Mesendoderm (in vitro differentiated cells): ENCODE measurements at regions not wholly inside any gene's neighbourhood (a gene's known extent, or its start where the extent isn't known, plus 50 kb on each side); places are given as distances from the start of the nearest gene placed in this dataset.

Experiments
- DNase-seq: peaks from one replicate; pipeline ENCODE4 v3.0.0; 2013
- H2AK5ac ChIP-seq: 2 replicates; pipeline ENCODE4 v1.6.1; 2013; ENCODE audit warnings: low read length, inconsistent platforms
- H2BK120ac ChIP-seq: 2 replicates; pipeline ENCODE4 v1.6.1; 2013; ENCODE audit warnings: low read depth, mild to moderate bottlenecking, low read length, moderate library complexity, mixed read lengths
- H2BK15ac ChIP-seq: replicated peaks from 2 replicates; pipeline ENCODE4 v1.6.1; 2013; ENCODE audit warnings: low read depth, mild to moderate bottlenecking, moderate library complexity
- H2BK5ac ChIP-seq: 2 replicates; pipeline ENCODE4 v1.6.1; 2013; ENCODE audit warnings: low read length, inconsistent platforms
- H3K18ac ChIP-seq: 2 replicates; pipeline ENCODE4 v1.6.1; 2013; ENCODE audit warnings: mild to moderate bottlenecking, low read length, mixed read lengths
- H3K23ac ChIP-seq: one replicate; pipeline ENCODE4 v1.6.1; 2013; ENCODE audit warnings: low read length
- H3K27ac ChIP-seq: 2 replicates; pipeline ENCODE4 v1.5.1; 2013; ENCODE audit warnings: low read depth, mild to moderate bottlenecking, inconsistent platforms, low read length, moderate library complexity
- H3K27me3 ChIP-seq: 2 replicates; pipeline ENCODE4 v1.6.1; 2013; ENCODE audit warnings: low read length, control low read depth, mild to moderate bottlenecking, inconsistent platforms; ENCODE audit not compliant: insufficient read depth, poor library complexity
- H3K36me3 ChIP-seq: 2 replicates; pipeline ENCODE4 v1.6.1; 2013; ENCODE audit warnings: low read length, inconsistent platforms; ENCODE audit not compliant: control insufficient read depth, insufficient read depth
- H3K4ac ChIP-seq: one replicate; pipeline ENCODE4 v1.6.1; 2013; ENCODE audit warnings: low read depth, mild to moderate bottlenecking, low read length, moderate library complexity
- H3K4me1 ChIP-seq: 2 replicates; pipeline ENCODE4 v1.6.1; 2013; ENCODE audit warnings: low read depth, low read length, inconsistent platforms; ENCODE audit not compliant: control insufficient read depth
- H3K4me2 ChIP-seq: 2 replicates; pipeline ENCODE4 v1.6.1; 2013; ENCODE audit warnings: low read length
- H3K4me3 ChIP-seq: 2 replicates; pipeline ENCODE4 v1.5.1; 2013; ENCODE audit warnings: mild to moderate bottlenecking, low read length
- H3K56ac ChIP-seq: one replicate; pipeline ENCODE4 v1.6.1; 2013; ENCODE audit warnings: low read length
- H3K79me1 ChIP-seq: 2 replicates; pipeline ENCODE4 v1.6.1; 2013; ENCODE audit warnings: low read length, inconsistent platforms
- H3K79me2 ChIP-seq: 2 replicates; pipeline ENCODE4 v1.6.1; 2013; ENCODE audit warnings: mild to moderate bottlenecking, low read length; ENCODE audit not compliant: control insufficient read depth, insufficient read depth
- H3K9ac ChIP-seq: 2 replicates; pipeline ENCODE4 v1.6.1; 2013; ENCODE audit warnings: low read length, inconsistent platforms
- H4K5ac ChIP-seq: one replicate; pipeline ENCODE4 v1.6.1; 2013; ENCODE audit warnings: low read length
- H4K8ac ChIP-seq: one replicate; pipeline ENCODE4 v1.6.1; 2013; ENCODE audit warnings: low read depth, mild to moderate bottlenecking, control low read depth, low read length, moderate library complexity
- WGBS: extraction: QIAGEN DNeasy Blood & Tissue Kit; methylation state at CpG from one replicate; pipeline ENCODE4 v1.1.7; 2013; ENCODE audit warnings: low lambda C conversion rate, missing lambda C conversion rate; ENCODE audit not compliant: insufficient coverage; ENCODE audit errors: extremely low coverage; 5-methylcytosine and 5-hydroxymethylcytosine counted together

DNA sequence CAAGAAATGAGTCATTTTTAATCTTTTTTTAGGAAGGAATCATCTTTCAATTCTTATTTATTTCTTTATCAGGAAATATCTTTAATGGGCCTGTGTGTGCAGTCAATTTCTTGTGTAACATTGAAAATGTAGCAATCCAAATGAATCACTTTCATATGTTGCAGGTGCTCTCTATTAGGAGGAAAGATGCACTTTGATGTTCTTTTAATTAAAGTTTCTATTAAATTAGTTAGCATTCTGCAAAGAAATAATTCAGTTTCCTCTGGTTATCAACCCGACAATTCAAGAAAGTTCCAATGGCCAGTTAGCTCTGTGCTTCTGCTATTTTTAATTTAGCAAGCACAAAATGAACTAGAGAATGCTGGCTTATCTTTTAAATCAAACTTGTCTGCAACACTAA, 212.0 kb downstream of the PCDH17 start:
- Histone ChIP-seq H4K8ac (no peak overlapping the region), H2AK5ac (no peak overlapping the region), H4K5ac (no peak overlapping the region), H3K79me2 (no peaks in the 10 kb centered on the region), H3K18ac (no peak overlapping the region), H2BK5ac (no peak overlapping the region), H2BK120ac (no peak overlapping the region), H3K79me1 (no peaks in the 10 kb centered on the region), H3K4ac (no peak overlapping the region), H3K27ac (no peak overlapping the region), H3K4me3 (no peak overlapping the region), H3K36me3 (no peaks in the 10 kb centered on the region), H3K9ac (no peak overlapping the region), H3K56ac (no peak overlapping the region), H3K4me2 (no peak overlapping the region), H2BK15ac (no peak overlapping the region), H3K27me3 (no peaks in the 10 kb centered on the region), H3K4me1 (no peaks in the 10 kb centered on the region), H3K23ac (no peak overlapping the region)
- no peak for DNase-seq
- no CpG with 5 or more reads among the region's 1 CpG for WGBS

GRCh38 chr13:57846600-57847173, 215.1 kb downstream of the PCDH17 start:
- no peak for DNase-seq
- Histone ChIP-seq H2BK15ac (no peak overlapping the region), H3K4me3 (no peak overlapping the region), H4K5ac (no peak overlapping the region), H3K23ac (no peak overlapping the region), H3K27me3 (no peaks in the 10 kb centered on the region), H3K18ac (no peak overlapping the region), H3K79me1 (no peaks in the 10 kb centered on the region), H3K4me2 (no peak overlapping the region), H2BK5ac (no peak overlapping the region), H3K36me3 (no peaks in the 10 kb centered on the region), H3K56ac (no peak overlapping the region), H3K4ac (no peak overlapping the region), H3K27ac (no peak overlapping the region), H2AK5ac (no peak overlapping the region), H4K8ac (no peak overlapping the region), H2BK120ac (no peak overlapping the region), H3K9ac (no peak overlapping the region), H3K4me1 (no peaks in the 10 kb centered on the region), H3K79me2 (no peaks in the 10 kb centered on the region)
- no CpG with 5 or more reads among the region's 4 CpGs for WGBS

GRCh38 chr13:57857945-57858344, 226.4 kb downstream of the PCDH17 start:
- Histone ChIP-seq H4K8ac (no peak overlapping the region), H3K56ac (no peak overlapping the region), H3K4me3 (no peak overlapping the region), H3K36me3 (no peaks in the 10 kb centered on the region), H3K23ac (no peak overlapping the region), H2BK5ac (no peak overlapping the region), H3K4ac (no peak overlapping the region), H3K9ac (no peak overlapping the region), H2BK15ac (no peak overlapping the region), H4K5ac (no peak overlapping the region), H3K4me2 (no peak overlapping the region), H3K4me1 (no peaks in the 10 kb centered on the region), H2BK120ac (no peak overlapping the region), H3K79me2 (no peaks in the 10 kb centered on the region), H2AK5ac (no peak overlapping the region), H3K79me1 (no peaks in the 10 kb centered on the region), H3K27ac (no peak overlapping the region), H3K27me3 (no peaks in the 10 kb centered on the region), H3K18ac (no peak overlapping the region)
- DNase-seq = no peak
- WGBS = no CpG with 5 or more reads among the region's 1 CpG

- Histone ChIP-seq H3K4me1 (no peaks in the 10 kb centered on the region), H3K4me3 (no peak overlapping the region), H2BK5ac (no peak overlapping the region), H3K4ac (no peak overlapping the region), H4K5ac (no peak overlapping the region), H3K18ac (no peak overlapping the region), H3K27me3 (no peaks in the 10 kb centered on the region), H3K79me2 (no peaks in the 10 kb centered on the region), H3K36me3 (no peaks in the 10 kb centered on the region), H2AK5ac (no peak overlapping the region), H3K9ac (no peak overlapping the region), H4K8ac (no peak overlapping the region), H3K27ac (no peak overlapping the region), H3K56ac (no peak overlapping the region), H3K4me2 (no peak overlapping the region), H3K23ac (no peak overlapping the region), H3K79me1 (no peaks in the 10 kb centered on the region), H2BK120ac (no peak overlapping the region), H2BK15ac (no peak overlapping the region)
- no peak for DNase-seq
These were observed 226.8 kb downstream of the PCDH17 start for GRCh38 chr13:57858376-57858775.

GRCh38 chr13:57862879-57863278, 231.3 kb downstream of the PCDH17 start:
- Histone ChIP-seq H3K4me1 (no peaks in the 10 kb centered on the region), H3K18ac (no peak overlapping the region)
- no CpG with 5 or more reads among the region's 1 CpG for WGBS

DNA sequence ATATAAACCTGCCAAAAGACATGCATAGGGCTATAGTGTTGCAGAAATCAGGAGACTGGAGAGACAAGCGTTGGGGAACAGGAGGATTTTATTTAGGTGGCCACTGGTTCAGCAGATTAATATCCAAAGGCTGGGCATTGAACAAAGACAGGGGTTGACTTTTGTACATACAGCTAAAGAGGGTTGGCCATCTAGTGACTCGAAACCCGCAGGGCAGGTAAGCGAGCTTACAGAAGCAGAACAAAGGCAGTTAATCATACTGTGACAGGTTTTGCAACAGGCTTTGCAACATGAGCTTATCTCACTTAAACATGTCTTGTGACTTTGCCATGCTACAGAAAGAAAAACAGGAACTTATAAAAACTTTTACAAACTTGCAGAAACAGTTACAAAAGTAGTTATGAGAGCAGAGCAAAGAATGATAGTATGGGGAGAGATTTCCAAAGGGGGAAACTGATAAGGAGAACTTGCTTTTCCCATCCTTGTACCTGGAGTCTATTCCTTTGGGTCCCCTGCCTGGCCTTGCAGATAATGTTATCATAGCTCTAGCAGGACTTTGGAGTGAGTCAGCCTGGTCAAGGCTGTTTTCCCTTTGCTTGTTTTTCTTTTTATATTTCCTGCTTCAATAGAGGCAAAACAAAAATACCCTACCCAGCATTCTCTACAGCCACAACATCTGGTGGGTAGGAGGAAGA, 234.2 kb downstream of the PCDH17 start:
- H3K36me3 ChIP-seq = no peaks in the 10 kb centered on the region
- H3K9ac ChIP-seq = no peak overlapping the region
- H3K4me2 ChIP-seq = no peak overlapping the region
- H3K18ac ChIP-seq = no peak overlapping the region
- no CpG with 5 or more reads among the region's 4 CpGs for WGBS
- H2BK5ac ChIP-seq = no peak overlapping the region
- H2BK15ac ChIP-seq = no peak overlapping the region
- H4K8ac ChIP-seq = no peak overlapping the region
- no peaks in the 10 kb centered on the region for H3K79me1 ChIP-seq
- no peak overlapping the region for H3K27ac ChIP-seq
- H3K4me3 ChIP-seq = no peak overlapping the region
- no peak overlapping the region for H3K23ac ChIP-seq
- H2AK5ac ChIP-seq = no peak overlapping the region
- H2BK120ac ChIP-seq = no peak overlapping the region
- no peak overlapping the region for H4K5ac ChIP-seq
- no peaks in the 10 kb centered on the region for H3K79me2 ChIP-seq
- no peaks in the 10 kb centered on the region for H3K4me1 ChIP-seq
- no peak overlapping the region for H3K4ac ChIP-seq
- no peak for DNase-seq
- H3K27me3 ChIP-seq = no peaks in the 10 kb centered on the region
- no peak overlapping the region for H3K56ac ChIP-seq

More at GRCh38 chr13:57862879-57863278, 231.3 kb downstream of the PCDH17 start:
- H3K56ac ChIP-seq = no peak overlapping the region
- no peak overlapping the region for H3K27ac ChIP-seq
- no peak overlapping the region for H3K23ac ChIP-seq
- H4K8ac ChIP-seq = no peak overlapping the region
- H3K4ac ChIP-seq = no peak overlapping the region
- no peak overlapping the region for H3K4me2 ChIP-seq
- no peak overlapping the region for H2BK15ac ChIP-seq
- no peaks in the 10 kb centered on the region for H3K79me2 ChIP-seq
- no peak overlapping the region for H2AK5ac ChIP-seq
- no peaks in the 10 kb centered on the region for H3K27me3 ChIP-seq
- DNase-seq = no peak
- no peak overlapping the region for H2BK5ac ChIP-seq
- no peak overlapping the region for H3K9ac ChIP-seq
- no peak overlapping the region for H3K4me3 ChIP-seq
- H2BK120ac ChIP-seq = no peak overlapping the region
- no peak overlapping the region for H4K5ac ChIP-seq
- no peaks in the 10 kb centered on the region for H3K36me3 ChIP-seq
- H3K79me1 ChIP-seq = no peaks in the 10 kb centered on the region
